C4-2B (cell line): ENCODE measurements at regions not wholly inside any gene's neighbourhood (a gene's known extent, or its start where the extent isn't known, plus 50 kb on each side); places are given as distances from the start of the nearest gene placed in this dataset.

Experiments
- ZFX ChIP-seq: fragments of 450-650 bp; IDR thresholded peaks from 2 replicates; pipeline ENCODE4 v1.6.1; 2017
- TF ChIP-seq, protein P1 (sequence below): fragments of 450-650 bp; conservative IDR thresholded peaks from 2 replicates; pipeline ENCODE4 v1.5.1; 2017; ENCODE audit warnings: mild to moderate bottlenecking

DNA sequence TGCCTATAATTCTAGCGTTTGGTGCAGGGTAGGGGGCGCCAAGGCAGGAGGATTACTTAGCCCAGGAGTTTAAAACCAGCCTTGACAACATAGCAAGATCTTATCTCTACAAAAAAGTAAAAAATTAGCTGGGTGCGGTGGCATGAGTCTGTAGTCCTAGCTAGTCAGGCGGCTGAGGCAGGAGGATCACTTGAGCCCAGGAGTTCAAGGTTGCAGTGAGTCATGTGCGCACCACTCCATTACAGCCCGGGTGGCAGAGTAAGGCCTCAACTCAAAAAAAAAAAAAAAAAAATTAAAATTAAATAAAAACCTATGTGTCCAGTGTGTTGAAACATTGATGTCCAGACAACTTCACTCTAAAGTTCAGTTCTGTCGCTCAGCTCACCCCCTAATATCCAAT is 78.2 kb upstream of the SOX2 start:
- TF ChIP-seq, protein P1, sequence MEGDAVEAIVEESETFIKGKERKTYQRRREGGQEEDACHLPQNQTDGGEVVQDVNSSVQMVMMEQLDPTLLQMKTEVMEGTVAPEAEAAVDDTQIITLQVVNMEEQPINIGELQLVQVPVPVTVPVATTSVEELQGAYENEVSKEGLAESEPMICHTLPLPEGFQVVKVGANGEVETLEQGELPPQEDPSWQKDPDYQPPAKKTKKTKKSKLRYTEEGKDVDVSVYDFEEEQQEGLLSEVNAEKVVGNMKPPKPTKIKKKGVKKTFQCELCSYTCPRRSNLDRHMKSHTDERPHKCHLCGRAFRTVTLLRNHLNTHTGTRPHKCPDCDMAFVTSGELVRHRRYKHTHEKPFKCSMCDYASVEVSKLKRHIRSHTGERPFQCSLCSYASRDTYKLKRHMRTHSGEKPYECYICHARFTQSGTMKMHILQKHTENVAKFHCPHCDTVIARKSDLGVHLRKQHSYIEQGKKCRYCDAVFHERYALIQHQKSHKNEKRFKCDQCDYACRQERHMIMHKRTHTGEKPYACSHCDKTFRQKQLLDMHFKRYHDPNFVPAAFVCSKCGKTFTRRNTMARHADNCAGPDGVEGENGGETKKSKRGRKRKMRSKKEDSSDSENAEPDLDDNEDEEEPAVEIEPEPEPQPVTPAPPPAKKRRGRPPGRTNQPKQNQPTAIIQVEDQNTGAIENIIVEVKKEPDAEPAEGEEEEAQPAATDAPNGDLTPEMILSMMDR = no peak
- TF ChIP-seq ZFX = no peak
